ENCODE measurements at regions not wholly inside any gene's neighbourhood (a gene's known extent, or its start where the extent isn't known, plus 50 kb on each side); places are given as distances from the start of the nearest gene placed in this dataset.
"Not testable (repeated sequence)": the region's sequence is repeated elsewhere in the genome, so short reads cannot be mapped to it uniquely, and the experiment has no call there.

DNA sequence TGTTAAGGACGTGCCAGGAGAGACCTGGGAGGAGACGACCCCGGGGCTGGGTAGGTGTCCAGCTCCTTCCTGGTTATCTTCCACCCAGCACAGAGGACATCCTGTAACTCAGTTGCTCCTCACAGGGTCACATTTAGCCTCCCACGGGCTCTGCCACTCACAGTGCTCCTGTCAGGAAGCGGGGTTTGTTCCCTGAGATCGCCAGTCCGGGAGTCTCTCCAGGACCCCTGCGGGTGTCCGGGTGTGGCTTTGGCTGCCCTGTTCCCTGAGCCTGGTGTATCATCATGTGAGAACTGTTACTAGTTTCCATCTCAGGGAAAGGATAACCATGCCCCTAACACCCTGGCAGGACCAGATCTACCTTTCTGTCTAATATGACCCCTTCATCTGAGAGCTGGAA, 158.2 kb upstream of the RUNX1 start:
- DNase-seq = no peak

DNA sequence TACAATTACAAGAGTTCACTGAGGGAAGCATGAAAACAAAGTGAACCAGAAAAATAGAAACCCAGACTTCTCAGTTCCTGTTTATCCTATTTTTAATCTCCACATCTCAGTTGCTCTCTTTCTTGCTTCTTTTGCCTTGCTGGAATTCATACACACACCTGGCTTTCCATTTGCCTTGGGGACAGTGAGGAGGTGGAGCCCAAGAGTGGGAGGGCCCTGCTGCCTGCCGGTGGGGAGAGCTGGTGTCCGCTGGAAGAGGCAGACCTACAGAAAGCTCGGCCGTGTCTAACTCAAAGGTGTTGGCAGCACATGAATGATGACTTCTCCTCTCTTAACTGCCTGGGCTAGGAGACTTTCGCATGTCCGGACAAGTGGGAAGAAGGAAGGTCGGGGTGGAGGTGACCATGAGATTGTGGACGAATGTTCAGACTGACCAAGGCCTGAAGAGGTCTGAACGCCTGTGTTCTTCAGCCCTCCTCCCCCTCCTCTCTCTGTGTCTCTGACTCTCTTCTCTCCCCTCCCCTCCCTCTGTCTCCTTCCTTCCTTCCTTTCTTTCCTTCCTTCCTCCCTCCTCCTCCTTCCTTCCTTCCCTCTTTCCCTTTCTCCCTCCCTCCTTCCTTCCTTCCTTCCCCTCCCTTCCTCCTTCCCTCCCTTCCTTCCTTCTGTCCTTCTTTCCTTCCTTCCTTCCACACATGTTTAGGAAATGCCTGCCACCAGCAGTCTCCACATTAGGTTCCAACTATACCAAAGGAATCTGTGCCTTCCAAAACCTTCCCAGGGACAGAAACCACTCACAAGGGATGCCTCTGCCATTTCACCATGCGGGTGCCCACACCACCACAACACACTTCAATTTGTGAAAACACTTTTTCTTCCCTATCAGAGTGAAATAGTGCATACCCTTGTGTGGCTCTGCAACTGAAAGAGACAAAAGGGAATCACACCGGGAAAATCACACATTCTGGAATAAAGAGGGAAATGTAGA, 157.3 kb upstream of the RUNX1 start:
- DNase-seq = peak; percentile 22

DNA sequence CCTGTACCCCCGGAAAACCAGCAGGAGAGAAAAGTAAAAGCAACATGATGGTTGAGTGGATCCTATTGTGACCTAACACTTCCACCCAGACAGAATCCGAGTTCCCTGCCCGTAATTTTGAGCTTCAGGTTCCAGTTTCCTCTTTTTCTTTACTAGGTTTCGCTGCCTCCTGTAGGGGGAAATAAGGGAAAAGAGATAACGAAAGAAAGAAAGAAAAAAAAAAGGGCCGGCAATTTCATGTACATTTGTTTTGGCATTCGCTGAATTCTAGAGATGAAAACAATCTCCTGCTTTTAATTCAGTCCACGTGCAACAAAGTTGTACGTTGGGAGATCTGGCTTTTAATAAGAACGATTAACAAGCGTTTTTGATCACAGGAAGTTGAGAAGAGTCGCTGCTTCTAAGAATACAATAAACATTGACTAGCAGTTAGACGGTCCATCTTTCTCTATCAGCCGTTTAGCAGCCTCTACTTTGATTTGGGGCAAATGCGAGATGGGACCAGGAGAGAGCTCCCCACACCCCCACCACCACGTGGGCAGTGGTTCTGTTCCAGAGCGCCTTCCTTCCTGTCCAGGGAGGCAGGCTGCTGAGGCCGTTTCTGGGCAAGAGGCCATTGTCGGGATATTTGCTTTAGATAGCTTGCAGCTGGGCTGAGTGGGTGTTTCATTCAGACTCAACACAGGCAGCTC, 155.9 kb upstream of the RUNX1 start:
- DNase-seq = peak; percentile 83

DNA sequence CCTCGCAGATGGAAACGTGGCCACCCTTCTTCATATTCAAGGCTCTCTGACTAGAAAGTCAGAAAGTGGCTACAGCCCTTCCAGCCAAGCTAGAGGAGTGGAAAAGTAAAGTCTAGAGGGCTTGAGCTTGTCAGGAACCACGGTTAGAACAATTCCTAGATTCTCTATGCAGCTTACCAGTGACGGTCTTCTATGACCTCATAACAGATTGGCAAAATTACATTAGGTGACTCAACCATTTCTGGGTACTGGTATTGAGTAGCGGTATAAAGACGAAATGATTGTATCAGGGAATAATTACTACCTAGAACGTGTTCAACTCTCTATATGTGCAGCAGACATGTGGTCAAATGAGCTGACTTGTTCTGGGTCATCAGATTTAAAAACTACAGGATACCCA, 155.0 kb upstream of the RUNX1 start:
- DNase-seq = no peak

DNA sequence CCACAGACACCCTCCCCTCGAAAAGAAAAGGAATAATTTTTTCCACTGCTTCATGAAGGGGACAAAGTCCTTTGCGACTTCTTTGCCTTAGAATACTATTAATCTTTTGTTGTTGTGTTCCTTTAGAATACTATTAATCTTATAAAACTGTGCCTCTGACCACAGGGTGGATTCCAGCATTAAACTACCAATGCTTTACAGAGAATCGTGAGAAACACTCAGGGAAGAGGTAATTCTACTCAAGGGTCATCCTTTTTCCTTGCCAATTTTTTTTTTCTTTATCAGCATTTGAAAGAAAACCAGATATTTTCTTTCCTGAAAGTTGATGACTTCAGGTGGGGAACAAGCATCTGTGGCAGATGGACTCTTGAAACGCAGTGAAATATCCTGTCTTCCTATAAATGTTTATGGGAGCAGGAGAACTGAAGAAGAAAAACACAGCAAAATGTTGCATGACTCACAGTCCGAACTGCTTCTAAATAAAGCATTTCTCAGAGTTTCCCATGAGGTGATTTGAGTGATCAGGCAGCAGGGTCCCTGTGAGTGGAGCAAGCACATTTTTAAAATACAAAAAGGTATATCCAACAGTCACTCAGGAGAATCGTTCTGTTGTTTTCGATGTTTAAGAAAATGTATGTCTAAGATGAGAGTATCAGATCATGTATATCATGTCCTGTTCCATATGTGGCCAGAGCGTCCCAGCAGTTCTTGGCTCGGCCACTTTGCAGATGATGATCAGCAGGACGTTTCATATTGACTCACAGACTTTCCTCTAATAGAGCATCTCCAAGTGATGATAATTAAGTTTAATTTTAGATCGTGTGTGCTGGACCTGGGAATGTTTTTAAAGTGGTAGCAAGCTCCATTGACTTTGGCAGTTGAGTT, 154.2 kb upstream of the RUNX1 start:
- DNase-seq = no peak

DNA sequence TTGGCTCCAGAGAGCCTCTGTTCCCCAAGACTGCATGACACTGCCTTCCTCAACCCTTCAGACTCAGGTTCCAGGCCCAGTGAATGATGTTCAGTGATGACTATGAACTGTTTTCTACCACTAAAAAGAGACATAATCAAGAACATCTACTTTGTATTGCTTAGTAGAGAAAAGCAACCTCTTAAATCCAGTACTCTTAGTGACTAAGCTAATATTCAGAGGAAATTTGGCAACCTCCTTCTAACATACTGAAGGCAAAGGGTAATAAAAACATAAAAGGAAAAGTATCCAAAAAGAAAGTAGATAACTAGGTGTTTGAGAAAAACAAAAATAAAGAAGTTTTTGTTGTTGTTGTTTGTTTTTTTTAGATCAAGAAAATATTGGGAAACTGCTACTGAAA, 153.3 kb upstream of the RUNX1 start:
- no peak for DNase-seq

DNA sequence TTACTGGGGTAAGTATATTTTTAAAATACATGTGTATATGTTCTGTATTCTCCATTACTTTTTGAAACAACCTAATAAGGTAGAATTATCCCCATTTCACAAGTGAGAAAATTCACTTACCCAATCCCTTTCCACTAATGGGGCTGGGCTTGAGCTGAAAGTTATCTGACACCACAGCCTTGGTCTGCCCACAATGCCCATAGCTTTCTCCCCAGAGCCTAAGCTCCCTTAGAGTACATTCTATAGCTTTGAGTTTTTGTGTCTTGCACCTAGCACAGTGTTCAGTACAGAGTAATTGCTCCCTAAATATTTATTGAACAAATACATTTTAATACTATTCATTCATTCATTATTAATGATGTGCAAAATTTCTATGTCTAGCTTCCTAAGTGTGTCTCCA, 152.7 kb upstream of the RUNX1 start:
- no peak for DNase-seq

DNA sequence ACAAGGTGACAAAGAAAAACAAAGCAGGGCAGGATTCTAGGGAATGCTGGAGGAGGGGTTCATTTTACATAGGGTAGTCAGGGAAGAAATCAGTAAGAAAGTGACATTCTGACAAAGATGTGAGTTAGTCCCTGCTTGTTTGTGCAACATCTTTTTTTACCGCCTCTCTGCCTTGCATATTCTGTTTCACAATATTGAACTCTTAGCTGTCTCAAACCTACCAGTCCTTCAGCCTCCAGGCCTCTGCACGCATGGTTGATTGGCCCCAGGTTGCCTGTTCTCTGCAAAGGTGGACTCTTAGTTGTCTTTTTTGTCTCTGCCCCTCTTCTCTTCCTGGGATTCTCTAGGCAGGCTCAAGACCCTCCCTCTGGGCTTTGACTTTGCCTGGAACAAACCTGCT, 152.2 kb upstream of the RUNX1 start:
- DNase-seq = no peak

DNA sequence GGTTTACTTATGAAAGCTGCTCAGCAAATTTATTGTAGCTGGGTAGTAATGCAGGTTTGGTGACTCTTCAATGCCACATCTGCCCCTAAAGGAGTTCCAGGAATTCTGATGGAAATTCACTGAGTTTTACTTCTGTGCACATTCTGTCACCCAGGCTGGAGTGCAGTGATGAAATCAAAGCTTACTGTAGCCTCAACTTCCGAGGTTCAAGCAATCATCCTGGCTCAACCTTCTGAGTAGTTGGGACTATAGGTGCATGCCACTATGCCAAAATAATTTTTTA, 150.6 kb upstream of the RUNX1 start:
- no peak for DNase-seq

DNA sequence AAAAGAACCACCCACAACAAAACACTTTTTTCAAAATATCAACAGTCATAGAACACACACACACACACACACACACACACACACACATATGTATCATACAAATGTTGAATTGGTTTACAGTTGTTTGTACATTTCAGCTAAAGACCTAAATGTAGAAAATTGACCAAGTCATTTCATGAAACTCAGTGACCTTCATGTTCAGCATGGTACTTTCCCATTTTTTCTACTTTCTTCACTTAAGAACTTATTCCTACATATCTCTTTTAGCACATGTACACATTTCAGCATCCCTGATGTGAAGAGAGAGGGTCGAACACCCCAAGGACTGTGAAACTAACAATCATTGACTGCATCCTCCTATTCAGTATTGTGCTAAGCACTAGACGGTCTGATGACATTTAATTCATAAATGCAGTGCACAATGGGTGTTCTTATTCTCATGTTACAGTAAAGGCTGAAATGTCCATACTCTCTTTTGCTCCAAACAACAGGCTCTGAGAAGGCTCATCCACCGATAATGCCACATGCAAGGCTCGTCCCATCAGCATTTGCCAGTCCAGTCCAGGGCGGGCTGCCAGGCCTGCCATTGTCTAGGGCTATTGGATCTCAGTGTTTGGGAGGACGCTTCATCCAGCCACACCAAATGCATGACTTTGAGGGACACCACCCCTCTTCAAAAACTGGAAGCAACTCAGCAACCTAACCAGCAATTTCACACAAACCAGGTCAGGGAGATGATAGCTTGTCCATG, 150.1 kb upstream of the RUNX1 start:
- DNase-seq = no peak

DNA sequence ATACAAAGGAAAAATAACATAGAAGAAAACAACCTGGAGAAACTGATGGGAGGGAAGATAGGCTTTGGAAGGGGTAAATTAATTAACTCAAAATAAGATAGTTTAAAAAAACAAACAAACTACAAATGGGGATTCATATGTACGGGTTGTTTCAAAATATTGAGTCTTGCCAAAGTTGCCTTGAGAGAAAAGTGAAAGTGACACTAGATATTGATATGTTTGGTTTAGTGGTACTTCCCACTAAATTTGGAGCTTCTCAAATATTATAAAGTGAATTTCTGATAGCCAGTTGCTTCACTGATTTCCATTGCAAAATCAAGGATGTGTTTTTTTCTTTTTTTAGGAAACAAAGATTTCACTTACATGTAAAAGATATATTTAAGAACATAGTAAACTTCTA, 149.5 kb upstream of the RUNX1 start:
- DNase-seq = peak; percentile 62

DNA sequence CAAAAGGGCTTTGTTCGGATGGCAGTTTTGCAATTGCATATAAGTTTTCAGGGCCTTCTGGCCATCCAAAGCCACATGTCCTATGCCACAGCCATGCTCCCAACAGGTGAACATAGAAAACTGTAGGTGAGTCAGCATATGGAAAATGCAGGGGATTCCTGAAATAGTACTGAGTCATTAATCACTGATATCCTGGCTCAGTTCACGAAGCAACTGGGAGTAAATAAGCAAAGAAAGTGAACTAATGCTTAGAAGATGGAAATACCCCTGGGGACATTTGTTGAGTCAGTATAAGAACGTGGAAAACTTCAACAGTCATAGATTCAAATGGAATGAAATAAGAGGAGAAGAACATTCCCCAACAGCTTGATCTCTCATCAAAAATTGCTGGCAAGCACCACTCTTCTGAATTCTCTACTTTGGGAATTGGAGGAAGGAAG, 148.9 kb upstream of the RUNX1 start:
- DNase-seq = no peak

DNA sequence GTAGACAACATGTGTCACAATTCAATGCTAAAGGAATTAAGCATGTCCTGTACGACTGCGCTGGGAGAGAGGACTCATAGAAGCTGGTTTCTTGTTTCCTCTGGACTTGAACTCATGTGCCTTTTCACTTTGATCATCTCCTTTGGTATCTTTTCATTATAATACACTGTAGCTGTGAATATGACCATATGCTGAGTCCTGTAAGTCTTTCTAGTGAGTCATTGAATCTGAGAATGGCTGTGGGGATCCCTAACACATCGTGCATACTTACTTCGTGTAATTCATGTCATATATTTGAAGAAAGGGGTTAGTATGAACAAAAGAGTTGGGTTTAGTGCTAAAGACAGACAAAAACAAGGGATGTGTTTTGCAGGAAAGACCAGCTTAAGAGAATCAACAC, 148.1 kb upstream of the RUNX1 start:
- DNase-seq = no peak

DNA sequence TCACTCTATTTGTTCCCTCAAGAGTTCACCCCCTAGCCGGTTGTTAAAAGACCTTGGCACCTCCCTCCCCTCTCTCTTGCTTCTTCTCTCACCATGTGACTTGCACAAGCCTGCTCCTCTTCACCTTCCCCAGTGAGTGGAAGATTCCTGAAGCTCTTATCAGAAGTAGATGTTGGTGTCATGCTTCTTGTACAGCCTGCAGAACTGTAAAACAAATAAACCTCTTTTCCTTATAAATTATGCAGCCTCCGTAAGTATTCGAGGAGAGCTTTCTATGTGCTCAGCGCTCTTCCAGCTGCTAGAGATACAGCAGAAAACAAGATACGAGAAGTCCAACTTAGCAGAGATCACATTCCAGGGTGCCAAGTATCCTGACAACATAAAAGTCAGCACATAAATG, 147.0 kb upstream of the RUNX1 start:
- no peak for DNase-seq

DNA sequence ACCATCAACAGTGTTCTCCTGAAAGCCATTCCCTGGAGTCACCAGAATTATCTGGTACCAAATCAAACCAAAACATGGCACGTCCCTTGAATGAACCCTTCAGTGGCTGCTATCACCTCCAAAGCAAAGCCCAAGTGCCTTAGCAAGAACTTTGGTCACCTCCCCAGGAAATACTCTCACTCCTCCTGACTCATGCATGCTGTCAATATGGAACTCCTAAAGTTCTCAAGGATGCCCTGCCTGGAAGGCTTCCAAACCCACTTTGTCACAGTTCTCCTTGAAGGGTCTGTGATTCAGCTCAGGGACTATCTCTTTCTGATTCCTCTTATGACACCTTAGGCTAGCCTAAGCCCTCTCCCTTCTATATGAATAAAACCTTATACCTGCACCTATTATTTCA, 146.1 kb upstream of the RUNX1 start:
- DNase-seq = no peak

DNA sequence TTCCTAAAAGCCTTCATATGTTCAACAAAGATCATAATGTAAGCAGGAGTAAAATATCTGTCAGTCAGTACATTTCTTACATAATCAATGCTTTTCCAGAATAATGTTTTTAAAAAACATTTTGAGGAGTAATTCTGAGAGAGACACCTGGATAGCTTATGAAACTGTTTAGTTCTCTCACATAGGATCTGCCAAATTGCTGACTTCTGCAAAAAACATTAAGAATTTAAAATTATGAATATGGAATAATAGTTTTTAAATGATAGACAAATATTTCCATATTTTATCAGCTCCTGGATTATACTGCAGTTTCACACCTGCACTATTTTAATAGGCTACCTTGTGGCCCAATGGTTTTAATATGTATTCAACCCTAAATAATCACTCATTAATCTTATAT, 142.7 kb upstream of the RUNX1 start:
- DNase-seq = no peak

DNA sequence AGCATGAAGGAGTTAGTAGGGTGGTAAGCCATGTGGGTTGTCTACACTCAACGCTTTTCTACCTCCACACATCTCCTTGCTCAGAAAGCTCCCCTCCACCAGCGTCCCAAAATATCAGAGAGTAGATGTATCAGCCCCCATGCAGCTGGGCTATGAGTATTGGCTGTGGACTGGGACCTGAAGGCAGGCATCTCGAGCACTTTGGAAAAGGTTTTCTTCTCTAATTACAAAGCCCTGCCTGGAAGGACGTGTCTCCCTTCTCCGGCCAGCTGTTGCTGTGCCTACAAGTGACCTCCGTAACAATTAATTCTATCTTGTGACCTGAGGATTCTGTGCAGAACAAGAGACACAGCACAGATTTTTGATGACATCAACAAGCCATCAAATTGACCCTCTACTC, 142.0 kb upstream of the RUNX1 start:
- no peak for DNase-seq

DNA sequence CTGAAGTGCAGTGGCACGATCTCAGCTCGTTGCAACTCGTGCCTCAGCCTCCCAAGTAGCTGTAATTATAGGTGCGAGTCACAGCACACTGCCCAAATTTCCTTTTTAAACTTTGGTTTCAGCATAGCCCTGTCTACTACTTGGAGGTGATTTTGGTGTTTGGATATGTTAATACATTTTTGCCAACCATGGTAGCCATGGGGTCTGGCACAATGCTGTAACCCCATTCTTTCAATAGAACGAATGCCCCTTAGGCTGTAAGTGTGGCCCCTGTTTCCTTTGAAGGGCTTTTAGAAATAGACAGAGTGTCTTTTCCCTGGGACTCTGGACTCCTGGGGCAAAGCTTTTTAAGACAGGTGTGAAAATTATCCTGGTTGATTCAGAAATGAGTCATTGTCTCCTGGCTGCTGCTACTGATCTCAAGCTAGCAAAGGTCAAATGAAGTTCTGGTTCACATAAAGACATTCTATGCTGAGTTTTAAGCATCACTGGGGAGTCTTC, 141.1 kb upstream of the RUNX1 start:
- DNase-seq = no peak

DNA sequence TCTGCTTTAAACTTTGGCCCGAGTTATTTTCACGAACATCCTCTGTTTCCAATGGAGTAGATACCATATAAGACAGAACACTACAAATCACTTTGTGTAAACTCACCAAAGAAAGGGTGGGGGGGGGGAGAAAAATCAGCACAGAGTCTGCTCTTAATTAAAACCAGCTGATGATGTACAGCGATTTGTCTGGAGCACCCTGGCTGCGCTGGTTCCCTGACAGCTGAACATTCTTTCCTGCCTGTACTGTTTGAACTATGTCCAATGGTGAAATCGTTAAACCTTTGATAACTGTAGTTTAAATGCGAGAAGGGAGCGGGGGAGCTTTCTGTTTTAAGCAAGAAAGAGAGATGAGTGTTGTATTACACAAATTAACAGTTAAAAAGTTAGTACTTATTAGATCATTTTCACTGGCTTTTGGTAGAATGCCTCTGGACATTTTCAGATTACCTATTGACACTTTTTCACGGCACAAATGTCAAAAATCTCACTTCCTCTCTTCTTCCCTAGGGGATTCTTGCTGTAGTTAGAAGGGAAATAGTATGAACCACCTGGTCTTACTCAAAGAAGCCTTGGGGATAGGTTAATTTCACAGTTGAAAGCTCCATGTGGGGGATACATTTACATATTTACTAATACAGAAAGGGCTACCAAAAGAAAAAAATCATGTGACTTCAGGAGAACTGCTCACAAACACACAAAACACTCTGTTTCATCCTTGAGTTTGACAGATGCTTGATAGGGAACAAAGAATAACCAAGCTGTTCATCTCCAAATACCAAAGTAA, 140.2 kb upstream of the RUNX1 start:
- DNase-seq = no peak

DNA sequence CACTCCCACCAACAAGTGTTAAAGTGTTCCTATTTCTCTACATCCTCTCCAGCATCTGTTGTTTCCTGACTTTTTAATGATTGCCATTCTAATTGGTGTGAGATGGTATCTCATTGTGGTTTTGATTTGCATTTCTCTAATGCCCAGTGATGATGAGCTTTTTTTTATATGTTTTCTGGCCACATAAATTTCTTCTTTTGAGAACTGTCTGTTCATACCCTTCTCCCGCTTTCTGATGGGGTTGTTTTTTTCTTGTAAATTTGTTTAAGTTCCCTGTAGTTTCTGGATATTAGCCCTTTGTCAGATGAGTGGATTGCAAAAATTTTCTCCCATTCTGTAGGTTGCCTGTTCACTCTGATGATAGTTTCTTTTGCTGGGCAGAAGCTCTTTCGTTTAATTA, 134.3 kb upstream of the RUNX1 start:
- not testable (repeated sequence) for DNase-seq

DNA sequence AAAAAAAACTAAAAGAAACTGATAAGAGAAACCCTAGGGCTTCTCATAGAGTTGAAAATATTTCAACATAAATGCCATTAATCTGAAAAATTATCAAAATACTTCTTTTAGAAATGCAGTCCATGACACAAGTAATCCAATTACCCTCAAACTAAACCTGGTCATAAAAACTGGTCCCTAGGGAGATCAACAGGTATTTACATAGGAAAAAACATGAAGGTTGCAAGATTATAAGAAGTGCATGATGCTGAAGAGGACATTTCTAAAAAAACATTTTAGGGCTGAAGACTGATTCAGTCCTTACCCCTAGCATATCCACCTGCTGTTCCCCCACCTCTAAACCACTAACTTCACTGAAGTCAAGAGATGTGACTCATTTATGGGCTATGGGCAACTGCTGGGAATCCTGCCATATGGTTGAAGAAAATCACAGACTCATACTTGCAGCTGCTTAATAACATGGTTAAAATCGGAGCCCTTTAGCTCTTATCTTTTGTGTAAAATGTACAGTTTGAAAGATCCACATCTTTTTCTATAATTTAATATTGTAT, 131.0 kb upstream of the RUNX1 start:
- DNase-seq = no peak

All from inflammatory macrophage treated with lipopolysaccharide for 4 hours (primary cell).